ENCODE measurements at regions not wholly inside any gene's neighbourhood (a gene's known extent, or its start where the extent isn't known, plus 50 kb on each side); places are given as distances from the start of the nearest gene placed in this dataset.

GRCh38 chr2:118255771-118256372, 167.6 kb downstream of the INSIG2 start:
- no peak for FAIRE-seq
- DNase-seq (ENCODE audit: insufficient read length, low spot score), result no peak

DNA sequence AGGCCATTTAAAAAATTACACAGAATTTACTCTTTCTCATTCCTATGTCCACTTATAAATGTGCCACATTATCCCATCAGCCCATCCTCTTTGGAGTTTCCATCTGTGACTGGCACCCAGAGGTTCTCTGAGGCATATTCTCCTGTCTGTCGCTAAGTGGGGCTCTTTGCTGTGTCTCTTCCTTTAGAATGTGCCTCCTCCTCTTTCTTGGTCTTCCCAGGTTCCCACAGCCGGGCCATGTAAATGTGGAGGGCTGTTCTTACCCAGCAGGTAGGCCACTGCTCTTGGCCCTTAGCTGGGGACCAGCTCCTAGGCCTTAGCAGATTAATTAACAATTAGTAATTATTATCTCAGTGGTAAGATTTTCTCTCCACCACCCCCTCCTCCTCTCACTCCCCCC, 167.0 kb downstream of the INSIG2 start:
- no peak for DNase-seq (ENCODE audit: insufficient read length, low spot score)

GRCh38 chr2:118254116-118254515, 165.8 kb downstream of the INSIG2 start:
- DNase-seq (ENCODE audit: insufficient read length, low spot score), result no peak
- FAIRE-seq, result no peak

More for the DNA sequence above, 167.0 kb downstream of the INSIG2 start:
- FAIRE-seq, result no peak

- no peak for DNase-seq (ENCODE audit: insufficient read length, low spot score)
- FAIRE-seq, result no peak
These were observed 163.2 kb downstream of the INSIG2 start for GRCh38 chr2:118251427-118251826.

DNA sequence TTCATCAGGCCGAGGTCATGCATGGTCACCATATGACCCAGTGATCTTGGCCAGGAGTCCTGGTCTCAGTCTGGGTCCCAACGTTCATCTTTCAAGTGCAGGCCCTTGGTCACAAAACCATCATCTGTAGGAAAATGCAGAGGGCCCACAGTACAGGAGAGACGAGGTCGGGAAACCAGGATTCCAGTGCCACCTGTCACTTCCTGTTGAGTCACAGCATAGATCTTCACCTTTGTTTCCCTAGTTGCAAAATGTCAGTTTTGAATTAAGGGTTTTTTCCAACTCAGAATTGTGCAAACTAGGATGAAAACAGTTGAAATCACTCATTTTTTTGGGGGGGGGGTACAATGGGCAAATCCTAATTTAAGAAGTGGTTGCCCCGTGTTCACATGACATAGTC, 162.2 kb downstream of the INSIG2 start:
- FAIRE-seq (no peak), DNase-seq (ENCODE audit: insufficient read length, low spot score) (no peak)

- no peak for FAIRE-seq
- no peak for DNase-seq (ENCODE audit: insufficient read length, low spot score)
These were observed 161.7 kb downstream of the INSIG2 start for GRCh38 chr2:118250001-118250400.

- DNase-seq (ENCODE audit: insufficient read length, low spot score) (no peak), FAIRE-seq (no peak)
These were observed 161.3 kb downstream of the INSIG2 start for GRCh38 chr2:118249531-118249930.

- no peak for FAIRE-seq
- DNase-seq (ENCODE audit: insufficient read length, low spot score), result no peak
These were observed 158.5 kb downstream of the INSIG2 start for GRCh38 chr2:118246726-118247125.

DNA sequence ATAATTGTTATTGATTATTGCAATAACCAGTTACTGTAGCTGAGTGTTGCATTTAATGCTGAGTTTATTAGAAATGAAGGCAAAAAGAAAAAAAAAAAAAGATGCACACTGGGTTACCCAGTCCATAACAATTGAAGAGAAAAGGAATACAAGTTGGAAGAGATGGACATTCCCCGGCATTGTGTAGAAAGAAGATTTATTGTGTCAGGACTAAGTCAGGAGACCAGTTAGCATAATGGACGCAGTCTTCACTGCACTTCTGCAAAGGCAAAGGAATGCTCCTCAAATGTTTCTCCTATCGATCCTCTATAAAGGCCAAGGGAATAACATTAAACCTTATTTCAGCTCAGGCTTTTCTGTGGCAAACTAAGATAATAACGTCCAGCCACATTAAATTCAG, 157.8 kb downstream of the INSIG2 start:
- DNase-seq (ENCODE audit: insufficient read length, low spot score), result no peak
- no peak for FAIRE-seq

DNA sequence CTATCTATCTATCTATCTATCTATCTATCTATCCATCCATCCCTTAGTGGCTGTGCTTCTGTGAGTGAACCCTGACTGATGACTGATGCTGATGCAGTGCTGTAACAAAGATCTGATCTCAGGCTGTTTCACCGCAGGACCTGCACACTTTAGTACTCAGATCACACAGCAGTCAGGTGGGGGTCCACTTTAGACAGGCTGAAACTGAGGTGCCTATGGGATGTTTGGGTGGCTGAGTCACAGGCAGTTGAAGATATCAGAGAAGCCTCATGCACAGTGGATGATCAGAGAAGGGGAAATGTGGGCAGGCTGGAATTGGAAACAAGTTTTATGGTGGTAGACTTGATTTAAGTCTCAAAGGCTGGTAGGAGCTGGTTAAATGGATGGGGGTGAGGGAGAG, 156.4 kb downstream of the INSIG2 start:
- FAIRE-seq (no peak), DNase-seq (ENCODE audit: insufficient read length, low spot score) (no peak)

DNA sequence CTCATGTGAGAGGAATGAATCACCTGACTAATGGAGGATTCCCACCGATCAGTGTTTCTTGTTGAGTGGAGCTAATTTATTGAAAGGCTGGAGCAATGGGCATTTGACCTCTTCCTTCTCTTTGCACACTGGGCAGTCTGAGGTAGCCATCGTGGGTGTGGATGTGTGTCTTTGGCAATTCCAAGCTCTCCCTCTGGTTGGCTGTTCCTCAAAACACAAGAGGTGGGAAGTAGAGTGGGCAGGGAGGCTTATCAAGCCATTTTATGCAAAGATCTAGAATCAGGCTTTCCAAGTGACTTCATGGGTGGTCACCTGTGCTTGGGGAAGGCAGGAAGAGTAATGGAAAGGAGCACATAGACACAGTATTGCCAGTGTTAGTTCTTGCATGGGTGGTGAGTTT, 154.8 kb downstream of the INSIG2 start:
- FAIRE-seq (no peak), DNase-seq (ENCODE audit: insufficient read length, low spot score) (no peak)

- FAIRE-seq (no peak), DNase-seq (ENCODE audit: insufficient read length, low spot score) (no peak)
These were observed 153.9 kb downstream of the INSIG2 start for GRCh38 chr2:118242216-118242615.

GRCh38 chr2:118241128-118241527, 152.9 kb downstream of the INSIG2 start:
- no peak for DNase-seq (ENCODE audit: insufficient read length, low spot score)
- no peak for FAIRE-seq

DNA sequence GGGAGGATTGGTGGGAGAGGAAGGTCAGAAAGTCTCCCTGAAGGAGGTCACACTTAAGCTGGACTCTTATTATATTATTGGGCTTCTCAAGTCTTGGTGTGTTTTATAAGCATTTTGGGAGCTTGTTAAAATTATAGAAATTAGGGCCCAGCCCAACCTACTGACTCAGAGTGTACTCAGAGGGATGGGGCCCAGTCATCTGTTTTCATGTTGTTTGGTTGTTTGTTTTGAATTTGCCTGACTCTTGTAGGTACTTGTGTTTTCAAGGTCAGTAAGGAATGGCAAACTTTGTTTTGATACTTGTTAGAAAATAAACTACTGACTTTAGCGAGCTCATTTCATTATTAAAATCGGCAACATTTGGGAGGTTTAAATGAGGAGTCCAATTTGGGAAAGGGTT, 152.0 kb downstream of the INSIG2 start:
- no peak for DNase-seq (ENCODE audit: insufficient read length, low spot score)
- no peak for FAIRE-seq

- no peak for DNase-seq (ENCODE audit: insufficient read length, low spot score)
- no peak for FAIRE-seq
These were observed 151.0 kb downstream of the INSIG2 start for GRCh38 chr2:118239284-118239683.

- FAIRE-seq (no peak), DNase-seq (ENCODE audit: insufficient read length, low spot score) (no peak)
These were observed 149.2 kb downstream of the INSIG2 start for GRCh38 chr2:118237451-118237850.

DNA sequence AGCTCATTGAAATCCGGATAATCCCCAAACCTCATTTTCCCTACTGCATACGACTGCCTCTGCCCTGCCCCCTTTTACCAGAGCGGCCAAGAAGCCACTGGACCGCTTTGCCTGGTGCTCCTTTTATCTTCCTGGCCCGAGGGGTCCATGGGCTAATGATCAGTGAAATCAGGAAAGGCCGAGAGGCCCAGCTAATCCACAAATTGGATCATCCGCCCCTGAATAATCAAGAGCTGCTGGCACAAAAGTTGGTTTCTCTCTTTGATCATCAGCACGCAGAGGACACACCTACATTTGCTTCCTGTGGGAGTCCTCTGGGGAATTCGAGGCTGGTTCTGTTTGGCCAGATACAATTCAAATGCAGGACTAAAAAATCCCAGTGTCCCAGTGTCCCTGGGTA, 144.5 kb downstream of the INSIG2 start:
- DNase-seq (ENCODE audit: insufficient read length, low spot score) (no peak), FAIRE-seq (no peak)

- DNase-seq (ENCODE audit: insufficient read length, low spot score) (no peak), FAIRE-seq (no peak)
These were observed 144.1 kb downstream of the INSIG2 start for GRCh38 chr2:118232391-118232790.

DNA sequence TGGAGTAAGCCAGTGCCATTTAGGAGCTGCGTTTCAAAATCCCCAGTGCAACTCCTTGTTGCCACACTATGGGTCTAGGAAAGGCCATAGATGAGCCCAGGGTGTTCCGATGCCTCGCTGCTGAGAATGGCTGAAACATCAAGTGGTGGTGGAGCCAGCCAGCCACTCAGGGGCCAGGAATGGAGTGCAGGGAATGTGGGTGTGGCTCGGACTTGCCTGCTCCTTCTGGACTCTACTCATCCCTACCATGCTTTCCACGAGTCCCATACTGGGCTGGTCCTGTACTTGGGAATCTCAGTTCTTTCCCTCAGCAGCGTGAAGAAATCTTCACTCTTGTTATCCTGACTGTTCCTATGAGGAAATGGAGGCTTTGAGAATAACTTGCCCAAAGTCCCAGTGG, 143.5 kb downstream of the INSIG2 start:
- DNase-seq (ENCODE audit: insufficient read length, low spot score), result no peak
- no peak for FAIRE-seq

- DNase-seq (ENCODE audit: insufficient read length, low spot score), result no peak
These were observed 139.6 kb downstream of the INSIG2 start for GRCh38 chr2:118227698-118228508.

GRCh38 chr2:118225666-118226065, 137.4 kb downstream of the INSIG2 start:
- no peak for DNase-seq (ENCODE audit: insufficient read length, low spot score)
- FAIRE-seq, result no peak

More at GRCh38 chr2:118227698-118228508, 139.6 kb downstream of the INSIG2 start:
- no peak for FAIRE-seq

- no peak for DNase-seq (ENCODE audit: insufficient read length, low spot score)
- no peak for FAIRE-seq
These were observed 136.6 kb downstream of the INSIG2 start for GRCh38 chr2:118224895-118225311.

Data from GM19239 (cell line).